HEK293 (cell line): ENCODE measurements at regions not wholly inside any gene's neighbourhood (a gene's known extent, or its start where the extent isn't known, plus 50 kb on each side); places are given as distances from the start of the nearest gene placed in this dataset.

ENCODE experiments used
- CTCF ChIA-PET: fragments of 350-600 bp; formaldehyde crosslinking; extraction: SDS; loops from one replicate; lab custom pipeline; 2021; ENCODE audit warnings: antibody characterized with exemption; lab: Yijun Ruan, JAX
- POLR2A ChIA-PET: fragments of 300-600 bp; formaldehyde crosslinking; extraction: SDS; loops from one replicate; lab custom pipeline; 2020; ENCODE audit warnings: antibody characterized with exemption, inconsistent platforms; lab: Yijun Ruan, JAX
- H3K27ac ChIP-seq: fragments of 200-500 bp; sonication (Bioruptor generic); 2 replicates; pipeline ENCODE4 v1.5.1; 2014; ENCODE audit warnings: low read depth, low read length, control low read depth, inconsistent platforms; ENCODE audit errors: extremely low read depth
- H3K36me3 ChIP-seq, 2 experiments: fragments of 200-500 bp in 1 of 2; sonication (Bioruptor generic) in 1 of 2; 1 replicate in 1 of 2; 2 replicates in 1 of 2; pipeline ENCODE4 v1.5.1; 2014 to 2017; ENCODE audit warnings: inconsistent platforms in 2 of 2, low read length in 2 of 2; ENCODE audit not compliant: control insufficient read depth in 2 of 2, insufficient read depth in 1 of 2
- H3K4me1 ChIP-seq: fragments of 200-500 bp; sonication (Bioruptor generic); 2 replicates; pipeline ENCODE4 v1.5.1; 2014; ENCODE audit warnings: mild to moderate bottlenecking, low read length, inconsistent platforms; ENCODE audit not compliant: control insufficient read depth, insufficient read depth
- H3K4me3 ChIP-seq: 2 replicates; pipeline ENCODE4 v1.5.1; 2011; ENCODE audit warnings: low read depth, mild to moderate bottlenecking, control low read depth, low read length, moderate library complexity
- H3K9me3 ChIP-seq: fragments of 200-500 bp; sonication (Bioruptor generic); 2 replicates; pipeline ENCODE4 v1.5.1; 2014; ENCODE audit warnings: low read depth, low read length, inconsistent platforms; ENCODE audit not compliant: control insufficient read depth, insufficient read depth
- EGR2 ChIP-seq: fragments of 450-650 bp; formaldehyde crosslinking; IDR thresholded peaks from 2 replicates; pipeline ENCODE4 v1.5.1; 2016; ENCODE audit warnings: low read depth, missing biosample characterization, missing genetic modification characterization
- GLI2 ChIP-seq: fragments of 450-650 bp; formaldehyde crosslinking; IDR thresholded peaks from 2 replicates; pipeline ENCODE4; 2017; ENCODE audit warnings: missing biosample characterization, missing genetic modification characterization, low read depth, borderline replicate concordance
- GLIS2 ChIP-seq: fragments of 450-650 bp; formaldehyde crosslinking; IDR thresholded peaks from 2 replicates; pipeline ENCODE4 v1.5.1; 2016; ENCODE audit warnings: missing biosample characterization, missing genetic modification characterization
- OVOL3 ChIP-seq: fragments of 450-650 bp; formaldehyde crosslinking; IDR thresholded peaks from 2 replicates; pipeline ENCODE4 v1.5.1; 2016; ENCODE audit warnings: missing biosample characterization, missing genetic modification characterization
- ZBTB11 ChIP-seq: fragments of 450-650 bp; formaldehyde crosslinking; conservative IDR thresholded peaks from 2 replicates; pipeline ENCODE4 v1.5.1; 2016; ENCODE audit warnings: low read depth, missing biosample characterization, missing genetic modification characterization
- ZBTB20 ChIP-seq: fragments of 450-650 bp; formaldehyde crosslinking; IDR thresholded peaks from 2 replicates; pipeline ENCODE4 v1.5.1; 2016; ENCODE audit warnings: missing biosample characterization, missing genetic modification characterization
- ZFHX2 ChIP-seq: fragments of 450-650 bp; formaldehyde crosslinking; conservative IDR thresholded peaks from 2 replicates; pipeline ENCODE4 v1.5.1; 2016; ENCODE audit warnings: missing biosample characterization, missing genetic modification characterization
- ZNF121 ChIP-seq: fragments of 450-650 bp; formaldehyde crosslinking; IDR thresholded peaks from 2 replicates; pipeline ENCODE4 v1.5.1; 2016; ENCODE audit warnings: missing biosample characterization, missing genetic modification characterization
- ZNF138 ChIP-seq: fragments of 450-650 bp; formaldehyde crosslinking; IDR thresholded peaks from 2 replicates; pipeline ENCODE4 v1.5.1; 2016; ENCODE audit warnings: missing biosample characterization, missing genetic modification characterization, borderline replicate concordance
- ZNF148 ChIP-seq: fragments of 450-650 bp; formaldehyde crosslinking; IDR thresholded peaks from 2 replicates; pipeline ENCODE4 v1.5.0; 2017; ENCODE audit warnings: missing biosample characterization, missing genetic modification characterization, borderline replicate concordance
- ZNF175 ChIP-seq: fragments of 450-650 bp; formaldehyde crosslinking; IDR thresholded peaks from 2 replicates; pipeline ENCODE4 v1.5.1; 2016; ENCODE audit warnings: missing biosample characterization, missing genetic modification characterization
- ZNF23 ChIP-seq: fragments of 450-650 bp; formaldehyde crosslinking; IDR thresholded peaks from 2 replicates; pipeline ENCODE4 v1.5.1; 2016; ENCODE audit warnings: missing biosample characterization, missing genetic modification characterization, borderline replicate concordance
- ZNF26 ChIP-seq: fragments of 450-650 bp; formaldehyde crosslinking; IDR thresholded peaks from 2 replicates; pipeline ENCODE4 v1.5.1; 2016; ENCODE audit warnings: missing biosample characterization, missing genetic modification characterization
- ZNF433 ChIP-seq: fragments of 450-650 bp; formaldehyde crosslinking; IDR thresholded peaks from 2 replicates; pipeline ENCODE4 v1.5.1; 2016; ENCODE audit warnings: missing biosample characterization, missing genetic modification characterization, low read depth
- ZNF488 ChIP-seq: fragments of 450-650 bp; formaldehyde crosslinking; IDR thresholded peaks from 2 replicates; pipeline ENCODE4 v1.5.1; 2016; ENCODE audit warnings: missing biosample characterization, missing genetic modification characterization
- ZNF510 ChIP-seq: fragments of 450-650 bp; formaldehyde crosslinking; IDR thresholded peaks from 2 replicates; pipeline ENCODE4 v1.5.1; 2018; ENCODE audit warnings: mild to moderate bottlenecking, missing genetic modification characterization, missing biosample characterization; ENCODE audit not compliant: insufficient replicate concordance
- ZNF626 ChIP-seq: fragments of 450-650 bp; sonication (Bioruptor Pico); formaldehyde crosslinking; IDR thresholded peaks from 2 replicates; pipeline ENCODE4 v1.5.1; 2018; ENCODE audit warnings: missing biosample characterization, missing genetic modification characterization, inconsistent platforms
- ZNF660 ChIP-seq: fragments of 450-650 bp; IDR thresholded peaks from 2 replicates; pipeline ENCODE4 v1.5.1; 2018; ENCODE audit warnings: missing biosample characterization, mild to moderate bottlenecking, missing genetic modification characterization
- ZNF670 ChIP-seq: fragments of 450-650 bp; formaldehyde crosslinking; IDR thresholded peaks from 2 replicates; pipeline ENCODE4 v1.5.1; 2016; ENCODE audit warnings: missing biosample characterization, missing genetic modification characterization, low read depth
- ZNF704 ChIP-seq: fragments of 450-650 bp; formaldehyde crosslinking; IDR thresholded peaks from 2 replicates; pipeline ENCODE4 v1.5.1; 2016; ENCODE audit warnings: missing biosample characterization, missing genetic modification characterization

- POLR2A ChIA-PET, result no interaction called here
- CTCF ChIA-PET, result interaction anchor here (0.7 kb wide), 1 partner anchor 247 kb away, joined by 3 read pairs; no protein-coding TSS in a partner anchor
- Histone ChIP-seq H3K4me3 (no peak overlapping the region), H3K4me1 (no peaks in the 10 kb centered on the region), H3K27ac (no peak overlapping the region), H3K36me3 (no peaks in the 10 kb centered on the region), H3K9me3 (no peaks in the 10 kb centered on the region)
- TF ChIP-seq ZNF626 (tag by site-specific recombination) (no peak), ZNF148 (tag by site-specific recombination) (no peak), ZNF175 (tag by site-specific recombination) (no peak), GLI2 (tag by site-specific recombination) (no peak), ZNF121 (no peak), ZNF26 (tag by site-specific recombination) (no peak), OVOL3 (tag by site-specific recombination) (no peak), ZBTB20 (no peak), ZNF488 (tag by site-specific recombination) (no peak), GLIS2 (tag by site-specific recombination) (no peak), ZFHX2 (no peak), ZBTB11 (tag by site-specific recombination) (no peak), ZNF433 (no peak), ZNF704 (tag by site-specific recombination) (no peak), ZNF510 (tag by site-specific recombination) (no peak), ZNF670 (tag by site-specific recombination) (no peak), ZNF660 (no peak), ZNF138 (no peak), ZNF23 (tag by site-specific recombination) (no peak), EGR2 (tag by site-specific recombination) (no peak)
Observed at GRCh38 chr4:153094435-153094834, 109.8 kb upstream of the TRIM2 start.
